ENCODE measurements at regions not wholly inside any gene's neighbourhood (a gene's known extent, or its start where the extent isn't known, plus 50 kb on each side); places are given as distances from the start of the nearest gene placed in this dataset.
"Not testable (repeated sequence)": the region's sequence is repeated elsewhere in the genome, so short reads cannot be mapped to it uniquely, and the experiment has no call there.

DNA sequence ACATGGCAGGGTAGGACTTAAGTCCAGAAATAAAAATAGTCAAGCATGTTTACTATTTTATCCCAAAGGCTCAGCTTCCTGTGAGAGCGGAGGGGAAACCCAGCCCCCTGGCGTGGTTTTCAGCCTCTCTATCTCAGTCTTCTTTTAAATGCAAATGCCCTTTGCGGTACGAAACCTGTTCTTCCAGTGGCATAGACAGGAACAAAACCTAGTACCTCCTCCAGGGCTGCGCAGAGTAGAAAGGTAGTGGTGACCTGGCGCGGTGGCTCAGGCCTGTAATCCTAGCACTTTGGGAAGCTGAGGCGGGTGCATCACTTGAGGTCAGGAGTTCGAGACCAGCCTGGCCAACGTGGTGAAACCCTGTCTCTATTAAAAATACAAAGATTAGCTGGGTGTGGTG, 181.3 kb upstream of the FOXK1 start:
- intact Hi-C loops (cut with DNase I), result no loop called here
- no peak for DNase-seq (ENCODE audit: low spot score)

DNA sequence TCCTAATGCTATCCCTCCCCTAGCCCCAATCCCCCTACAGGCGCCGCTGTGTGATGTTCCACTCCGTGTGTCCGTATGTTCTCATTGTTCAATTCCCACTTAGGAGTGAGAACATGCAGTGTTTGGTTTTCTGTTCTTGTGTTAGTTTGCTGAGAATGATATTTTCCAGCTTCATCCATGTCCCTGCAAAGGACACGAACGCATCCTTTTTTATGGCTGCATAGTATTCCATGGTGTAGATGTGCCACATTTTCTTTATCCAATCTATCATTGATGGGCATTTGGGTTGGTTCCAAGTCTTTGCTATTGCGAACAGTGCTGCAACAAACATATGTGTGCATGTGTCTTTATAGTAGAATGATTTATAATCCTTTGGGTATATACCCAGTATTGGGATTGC, 174.2 kb upstream of the FOXK1 start:
- DNase-seq (ENCODE audit: low spot score); intact Hi-C loops (cut with DNase I): not testable (repeated sequence)

DNA sequence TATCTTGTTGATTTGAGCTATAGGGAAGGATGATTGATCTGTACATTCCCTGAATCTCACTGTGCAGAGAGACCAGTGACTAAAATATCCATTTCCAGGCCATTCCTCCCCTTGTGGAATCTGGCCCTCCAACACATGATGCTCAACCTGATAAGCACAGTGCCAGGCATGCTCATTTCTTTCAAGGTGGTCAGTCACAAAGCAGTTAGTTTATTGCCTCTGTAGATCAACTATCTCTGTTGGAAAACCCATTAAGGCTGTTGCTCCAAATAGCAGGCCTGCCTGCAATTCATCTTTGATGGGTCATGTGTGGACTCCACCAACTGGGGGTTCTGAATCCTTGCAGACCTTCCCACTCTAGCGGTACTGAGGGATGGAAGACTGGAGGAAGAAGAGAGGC, 168.6 kb upstream of the FOXK1 start:
- DNase-seq (ENCODE audit: low spot score), result no peak
- intact Hi-C loops (cut with DNase I), result no loop called here

DNA sequence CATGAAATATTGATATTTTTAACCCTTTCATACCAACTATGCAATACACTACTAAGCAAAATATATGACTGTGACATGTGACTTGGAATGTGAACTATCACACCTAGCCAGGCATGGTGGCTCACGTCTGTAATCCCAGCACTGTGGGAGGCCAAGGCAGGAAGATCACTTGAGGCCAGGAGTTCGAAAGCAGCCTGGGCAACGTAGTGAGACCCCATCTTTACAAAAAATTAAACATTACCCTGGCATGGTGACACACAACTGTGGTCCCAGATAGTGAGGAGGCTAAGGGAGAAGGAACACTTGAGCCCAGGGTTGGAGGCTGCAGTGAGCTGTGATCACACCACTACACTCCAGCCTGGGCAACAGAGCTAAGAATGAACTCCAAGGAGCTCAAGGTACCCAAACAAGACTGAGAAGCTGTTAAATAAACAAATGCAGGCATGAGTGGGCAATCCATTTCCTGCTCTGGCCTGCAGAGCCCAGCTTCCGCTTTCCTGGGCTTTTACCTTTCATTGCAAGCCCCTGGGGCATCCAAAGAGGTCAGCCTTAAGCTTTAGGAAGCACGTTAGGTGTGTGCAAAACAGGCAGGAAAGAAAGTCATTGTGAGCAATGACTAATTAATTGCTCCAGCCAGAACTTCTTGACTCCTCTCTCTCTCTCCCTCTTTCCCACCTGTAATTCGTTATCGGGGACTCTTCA, 162.1 kb upstream of the FOXK1 start:
- no peak for DNase-seq (ENCODE audit: low spot score)
- intact Hi-C loops (cut with DNase I), result no loop called here

DNA sequence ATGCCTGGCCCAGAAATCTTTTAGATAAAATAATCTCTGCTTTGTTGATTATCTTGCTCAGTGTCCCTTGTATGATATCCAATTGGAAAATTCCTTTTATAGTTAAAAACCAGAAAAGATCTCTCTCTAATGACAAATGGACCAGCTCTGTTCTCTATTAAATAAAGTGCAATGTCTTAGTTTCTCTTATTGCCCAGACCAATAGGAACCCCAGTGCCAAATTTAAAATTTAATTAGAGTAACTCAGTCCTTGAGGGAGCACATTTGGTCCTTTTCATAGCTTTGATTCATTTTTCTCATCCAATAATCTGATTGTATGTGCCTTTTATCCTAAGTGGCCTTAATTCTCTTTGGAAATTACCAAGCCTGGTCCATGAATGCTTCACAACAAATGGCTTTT, 158.9 kb upstream of the FOXK1 start:
- intact Hi-C loops (cut with DNase I), result no loop called here
- no peak for DNase-seq (ENCODE audit: low spot score)

DNA sequence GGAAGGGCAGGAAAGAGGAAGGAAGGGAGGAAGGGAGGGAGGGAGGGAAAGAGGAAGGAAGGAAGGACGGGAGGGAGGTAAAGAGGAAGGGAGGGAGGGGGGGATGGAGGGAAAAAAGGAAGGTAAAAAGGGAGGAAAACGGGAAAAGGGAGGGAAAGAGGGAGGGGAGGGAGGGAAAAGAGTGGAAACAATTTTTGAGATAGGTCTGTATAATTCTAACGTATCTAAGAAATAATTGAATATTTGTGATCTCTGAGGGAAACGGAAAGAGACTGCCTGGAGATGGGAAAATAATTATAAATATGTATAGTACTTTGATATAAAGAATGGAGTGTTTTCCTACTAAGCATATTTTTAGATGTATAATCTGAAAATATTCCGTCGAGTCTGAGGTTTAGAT, 158.2 kb upstream of the FOXK1 start:
- intact Hi-C loops (cut with DNase I), result no loop called here
- DNase-seq (ENCODE audit: low spot score), result no peak

DNA sequence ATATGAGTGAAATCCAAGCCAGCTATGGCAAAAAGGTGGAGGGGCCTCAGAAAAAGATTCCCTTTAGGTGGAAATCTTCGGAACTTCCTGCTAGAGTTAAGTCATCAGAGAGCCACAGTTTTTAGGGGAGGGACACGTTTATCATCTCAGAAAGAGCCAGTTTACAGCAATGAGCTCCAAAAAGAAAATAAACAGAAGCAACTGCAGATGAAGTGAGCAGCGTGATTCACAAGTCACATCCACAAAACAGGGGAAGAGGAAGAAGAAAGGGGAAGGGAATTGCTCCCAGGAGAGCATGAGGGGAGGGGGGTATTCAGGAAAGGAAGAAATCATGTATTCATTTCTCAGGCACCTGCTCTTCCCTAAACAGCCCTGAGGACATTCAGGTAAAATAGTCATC, 156.2 kb upstream of the FOXK1 start:
- intact Hi-C loops (cut with DNase I), result no loop called here
- DNase-seq (ENCODE audit: low spot score), result no peak

DNA sequence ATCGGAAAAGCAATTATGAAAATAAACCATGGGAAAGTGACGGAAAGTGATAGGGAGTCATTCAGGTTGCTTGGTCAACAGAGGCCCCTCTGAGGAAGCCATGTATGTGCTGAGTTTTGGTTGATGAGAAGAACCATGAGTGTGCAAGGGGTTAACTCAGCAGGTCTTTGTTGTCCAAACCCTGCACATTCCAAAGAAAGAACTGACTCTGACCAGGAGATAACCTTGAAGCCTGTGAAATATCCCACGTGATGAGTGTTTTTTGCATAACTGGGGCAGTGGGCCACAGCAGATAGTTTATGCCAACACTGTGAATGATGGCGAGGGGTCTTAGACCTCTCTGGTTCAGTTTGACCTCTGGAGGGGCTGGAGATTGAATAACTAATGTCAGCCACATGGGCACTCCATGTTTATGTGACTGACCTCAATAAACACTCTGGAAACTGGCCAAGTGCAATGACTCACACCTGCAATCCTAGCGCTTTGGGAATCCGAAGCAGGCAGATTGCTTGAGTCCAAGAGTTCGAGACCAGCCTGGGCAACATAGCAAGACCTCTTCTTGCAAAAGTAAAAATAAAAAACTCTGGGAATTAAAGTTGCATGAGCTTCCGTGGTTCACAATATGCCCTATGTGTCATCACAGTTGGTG, 154.0 kb upstream of the FOXK1 start:
- intact Hi-C loops (cut with DNase I), result no loop called here
- DNase-seq (ENCODE audit: low spot score), result no peak

DNA sequence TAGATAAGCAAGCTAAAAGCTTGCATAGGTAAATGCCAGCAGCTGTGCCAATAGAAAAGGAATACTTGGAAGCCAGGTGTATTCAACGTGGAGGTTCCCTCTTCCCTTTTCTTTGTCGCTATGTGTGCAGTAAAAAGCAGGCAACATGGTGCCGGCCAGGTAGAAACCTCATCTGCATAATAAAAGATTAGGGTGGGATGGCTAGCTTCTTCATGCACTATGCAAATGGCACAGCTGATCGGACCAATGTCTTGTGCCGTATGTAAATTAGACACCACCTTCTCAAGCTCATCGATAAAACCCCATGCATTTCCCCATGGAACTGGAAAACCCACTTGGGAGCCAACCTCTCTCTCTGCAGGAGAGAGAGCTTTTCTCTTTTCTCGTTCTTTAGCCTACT, 150.9 kb upstream of the FOXK1 start:
- intact Hi-C loops (cut with DNase I), result no loop called here
- DNase-seq (ENCODE audit: low spot score), result no peak

DNA sequence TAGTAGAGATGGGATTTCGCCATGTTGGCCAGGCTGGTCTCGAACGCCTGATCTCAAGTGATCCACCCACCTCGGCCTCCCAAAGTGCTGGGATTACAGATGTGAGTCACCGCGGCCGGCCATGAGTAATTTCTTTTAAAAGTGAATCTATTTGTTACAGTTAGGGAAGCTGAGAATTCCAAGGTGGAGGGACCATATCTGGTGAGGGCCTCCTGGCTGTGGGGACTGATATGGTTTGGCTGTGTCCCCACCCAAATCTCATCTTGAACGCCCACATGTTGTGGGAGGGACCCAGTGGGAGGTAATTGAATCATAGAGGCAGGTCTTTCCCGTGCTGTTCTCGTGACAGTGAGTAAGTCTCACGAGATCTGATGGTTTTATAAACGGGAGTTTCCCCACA, 148.8 kb upstream of the FOXK1 start:
- intact Hi-C loops (cut with DNase I); DNase-seq (ENCODE audit: low spot score): not testable (repeated sequence)

DNA sequence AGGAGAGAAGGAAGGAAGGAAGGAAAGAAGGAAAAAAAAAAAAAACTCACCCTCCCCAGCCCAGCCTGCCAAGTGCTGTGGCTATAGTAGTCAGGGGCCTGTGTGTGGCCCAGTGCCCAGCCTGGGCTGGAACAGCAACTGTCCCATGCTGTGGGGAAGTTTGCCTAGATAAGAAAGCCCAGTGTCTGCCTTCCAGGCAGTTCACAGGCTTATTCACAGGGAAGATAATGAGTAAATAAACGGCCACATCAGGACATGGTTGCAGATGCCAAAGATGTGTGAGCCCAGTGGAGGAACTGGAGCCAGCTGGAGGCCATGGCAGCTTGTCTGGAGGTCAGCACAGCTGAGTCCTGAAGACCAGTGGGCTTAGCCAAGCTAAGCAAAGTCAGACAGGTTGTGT, 132.4 kb upstream of the FOXK1 start:
- intact Hi-C loops (cut with DNase I), result no loop called here
- DNase-seq (ENCODE audit: low spot score), result no peak

DNA sequence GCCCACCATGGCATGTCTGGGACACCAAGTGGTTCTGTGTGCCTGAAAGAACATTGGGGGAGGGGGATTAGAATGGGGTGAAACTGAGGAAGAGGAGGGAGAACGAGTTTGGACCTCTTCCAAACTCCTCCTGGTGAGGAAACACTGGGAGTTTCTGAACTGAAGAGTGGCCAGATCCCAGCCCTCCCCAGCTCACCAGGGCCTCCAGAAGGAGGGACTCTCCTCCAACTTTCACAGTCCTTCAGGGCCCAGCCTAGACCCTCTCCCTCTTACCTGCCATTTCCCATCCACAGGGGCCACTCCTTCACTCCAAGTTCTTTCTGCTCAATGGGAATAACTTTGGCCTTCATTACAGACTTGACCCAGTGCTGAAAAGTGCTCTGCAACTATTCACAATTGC, 132.0 kb upstream of the FOXK1 start:
- intact Hi-C loops (cut with DNase I), result no loop called here
- DNase-seq (ENCODE audit: low spot score), result no peak

DNA sequence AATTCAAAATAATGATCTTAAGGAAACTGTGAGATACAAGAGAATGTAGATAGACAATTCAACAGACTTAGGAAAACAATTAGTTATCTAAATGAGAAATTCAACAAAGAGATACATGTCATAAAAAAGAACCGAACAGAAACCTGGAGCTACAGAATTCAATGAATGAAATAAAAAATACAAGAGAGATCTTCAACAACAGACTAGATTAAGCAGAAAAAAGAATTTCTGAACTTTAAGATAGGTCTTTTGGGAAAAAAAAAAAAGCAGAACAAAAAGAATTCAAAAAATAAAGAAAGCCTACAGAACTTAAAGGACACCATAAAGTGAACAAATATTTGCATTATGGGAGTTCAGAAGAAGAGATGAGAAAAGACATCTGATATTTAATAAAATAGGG, 129.1 kb upstream of the FOXK1 start:
- intact Hi-C loops (cut with DNase I), result no loop called here
- no peak for DNase-seq (ENCODE audit: low spot score)

DNA sequence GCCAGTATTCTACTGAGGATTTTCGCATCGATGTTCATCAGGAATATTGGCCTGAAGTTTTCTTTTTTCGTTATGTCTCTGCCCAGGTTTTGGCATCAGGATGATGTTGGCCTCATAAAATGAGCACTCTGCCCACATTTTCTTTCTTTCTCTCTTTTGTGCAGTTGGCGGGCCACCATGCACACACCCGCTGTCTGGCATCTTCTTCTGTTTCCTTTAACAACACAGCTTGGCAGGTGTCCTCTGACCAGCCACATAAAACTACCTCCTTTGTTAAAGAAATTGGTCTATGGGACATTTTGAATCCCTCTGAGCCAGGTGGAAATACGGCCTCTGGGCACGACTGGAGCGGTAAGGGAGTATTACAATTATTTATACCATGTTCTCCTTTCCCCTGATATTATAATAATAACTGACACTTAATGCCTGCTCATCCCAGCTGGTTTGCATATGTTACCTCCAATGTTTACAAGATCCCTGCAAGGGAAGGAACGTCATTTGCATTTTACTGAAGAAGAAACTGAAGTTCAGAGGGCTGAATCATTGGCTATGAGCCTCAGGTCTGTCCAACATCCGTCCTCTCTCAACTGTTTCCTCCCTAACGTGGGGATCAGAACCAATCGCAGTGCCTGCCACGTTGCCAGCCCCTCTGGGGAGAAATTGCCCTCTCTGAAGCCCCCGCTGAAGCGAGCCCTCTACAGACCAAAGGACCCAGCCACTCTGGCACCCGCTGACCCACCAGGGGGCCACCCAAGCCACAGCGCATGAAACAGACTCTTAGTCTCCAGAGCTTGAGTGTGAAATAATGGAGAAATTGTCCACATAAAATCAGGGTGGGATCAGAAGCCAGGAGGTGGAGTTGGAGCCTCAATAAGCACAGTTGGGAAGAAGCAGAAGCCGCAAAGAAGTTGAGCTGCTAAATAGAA, 125.0 kb upstream of the FOXK1 start:
- peak; percentile 15 for DNase-seq (ENCODE audit: low spot score)
- intact Hi-C loops (cut with DNase I), result no loop called here

DNA sequence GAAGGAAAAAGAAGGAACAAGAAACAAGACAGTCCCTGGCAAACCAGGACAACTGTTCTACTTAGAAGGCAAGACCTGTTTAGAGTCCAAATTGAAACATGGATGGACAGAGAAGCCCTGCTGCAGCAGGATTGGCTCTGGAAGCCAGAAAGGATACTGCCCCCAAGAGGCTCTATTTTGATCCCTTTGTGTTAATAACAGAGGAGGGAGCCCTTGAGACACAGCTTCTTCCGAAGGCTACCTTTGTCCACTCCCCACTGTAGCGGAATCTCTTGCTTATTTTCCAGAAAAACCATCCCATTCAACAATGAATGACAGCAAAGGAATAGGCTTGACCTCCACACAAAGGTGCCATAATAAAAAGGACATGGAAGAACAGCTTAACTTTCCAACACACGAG, 120.3 kb upstream of the FOXK1 start:
- intact Hi-C loops (cut with DNase I), result no loop called here
- no peak for DNase-seq (ENCODE audit: low spot score)

DNA sequence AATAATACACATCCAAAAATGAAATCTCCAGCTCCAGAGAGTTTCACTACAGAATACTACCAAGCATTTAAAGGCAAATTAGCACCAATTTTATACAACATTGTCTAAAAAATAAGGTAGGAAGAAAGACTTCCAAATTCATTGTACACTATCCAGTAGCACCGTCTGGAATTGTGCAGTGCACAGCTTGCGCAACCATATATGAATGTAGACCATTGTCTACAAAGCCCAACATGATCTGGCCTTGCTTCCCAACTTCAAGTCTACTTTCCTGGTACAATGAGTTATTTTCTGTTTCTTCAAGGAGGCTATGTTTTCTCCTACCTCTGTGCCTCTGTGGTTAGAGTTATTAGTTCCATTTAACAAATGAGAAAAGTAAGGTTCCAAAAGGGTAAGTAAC, 115.4 kb upstream of the FOXK1 start:
- intact Hi-C loops (cut with DNase I), result no loop called here
- DNase-seq (ENCODE audit: low spot score), result no peak

DNA sequence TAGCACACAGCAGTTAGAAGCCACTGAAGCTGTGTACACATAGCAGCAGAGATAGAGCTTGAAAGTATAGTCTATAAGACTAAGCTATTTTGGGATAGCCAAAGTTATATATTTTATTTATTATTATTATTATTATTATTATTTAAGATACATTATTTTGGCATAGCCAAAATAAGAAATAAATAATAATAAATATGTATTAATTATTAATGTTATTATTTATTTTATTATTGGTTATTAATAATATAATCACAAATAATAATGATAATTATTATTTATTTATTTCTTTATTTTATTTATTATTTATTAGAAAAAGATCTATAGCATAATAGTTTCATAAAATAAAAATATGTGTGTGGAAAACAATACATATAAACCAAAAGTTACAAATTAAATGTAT, 107.2 kb upstream of the FOXK1 start:
- no peak for DNase-seq (ENCODE audit: low spot score)
- intact Hi-C loops (cut with DNase I), result no loop called here

DNA sequence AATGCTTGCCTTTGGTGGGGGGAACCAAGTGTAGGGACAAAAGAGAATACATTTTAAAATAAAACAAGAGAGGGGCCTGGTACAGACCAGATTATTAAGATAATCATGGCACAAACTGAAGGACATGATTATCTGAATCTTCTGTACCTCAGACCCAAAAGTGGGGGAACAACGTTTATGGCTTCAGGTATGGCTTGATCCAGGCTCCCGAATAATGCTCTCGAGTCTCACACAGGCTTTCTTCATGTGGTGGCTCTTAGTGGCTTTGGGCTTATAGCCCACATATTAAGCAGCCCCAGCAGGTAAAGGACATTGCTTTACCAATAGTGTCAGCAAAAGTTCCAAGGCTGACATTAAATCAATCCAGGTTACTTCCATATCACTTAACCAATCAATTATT, 106.8 kb upstream of the FOXK1 start:
- intact Hi-C loops (cut with DNase I), result no loop called here
- DNase-seq (ENCODE audit: low spot score), result no peak

DNA sequence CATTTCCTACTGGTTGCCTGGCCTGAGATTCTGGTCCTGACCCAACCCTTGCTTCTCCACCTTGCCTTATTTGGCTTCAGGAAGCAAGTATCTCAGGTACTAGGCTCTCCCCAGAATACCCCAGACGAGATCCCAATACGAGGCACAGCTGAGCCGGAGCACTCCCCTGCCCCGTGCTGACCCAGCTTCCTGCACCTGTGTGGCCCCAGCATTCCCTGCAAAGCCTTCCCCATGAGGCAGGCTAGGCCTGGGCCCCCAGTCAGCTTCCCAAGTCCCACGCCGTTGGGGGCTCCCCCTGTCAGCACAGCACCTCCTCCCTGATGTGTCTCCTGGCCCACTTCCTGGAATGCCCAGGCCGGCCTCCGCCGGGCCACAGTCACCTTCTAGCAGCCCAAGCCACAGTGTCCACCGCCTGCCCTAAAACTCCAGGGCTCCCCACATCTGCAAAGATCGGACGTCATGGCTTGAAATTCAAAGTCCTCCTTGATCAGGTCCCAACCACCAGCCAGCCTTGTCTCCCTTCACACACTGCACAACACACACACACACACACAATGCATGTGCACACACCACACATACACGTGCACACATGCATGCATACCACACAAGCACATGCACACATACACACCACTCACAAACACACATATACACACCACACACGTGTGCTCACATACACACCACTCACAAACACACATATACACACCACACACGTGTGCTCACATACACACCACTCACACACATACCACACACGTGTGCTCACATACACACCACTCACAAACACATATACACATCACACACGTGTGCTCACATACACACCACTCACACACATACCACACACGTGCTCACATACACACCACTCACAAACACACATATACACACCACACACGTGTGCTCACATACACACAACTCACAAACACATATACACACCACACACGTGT, 78.9 kb upstream of the FOXK1 start:
- peak; percentile 4 for DNase-seq (ENCODE audit: low spot score)
- intact Hi-C loops (cut with DNase I), result no loop called here

DNA sequence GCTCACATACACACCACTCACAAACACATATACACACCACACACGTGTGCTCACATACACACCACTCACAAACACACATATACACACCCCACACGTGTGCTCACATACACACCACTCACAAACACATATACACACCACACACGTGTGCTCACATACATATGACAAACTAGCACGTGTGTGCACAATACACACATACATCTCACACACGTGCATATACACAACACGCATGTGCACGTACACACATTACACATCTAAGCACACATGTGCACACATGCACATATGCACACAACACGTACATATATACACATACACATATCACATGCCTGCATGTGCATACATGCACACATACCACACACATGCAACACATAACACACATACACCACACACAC, 78.3 kb upstream of the FOXK1 start:
- DNase-seq (ENCODE audit: low spot score), result no peak
- intact Hi-C loops (cut with DNase I), result no loop called here
